Mesendoderm (in vitro differentiated cells): ENCODE measurements at regions not wholly inside any gene's neighbourhood (a gene's known extent, or its start where the extent isn't known, plus 50 kb on each side); places are given as distances from the start of the nearest gene placed in this dataset.

Source experiments
- DNase-seq: peaks from one replicate; pipeline ENCODE4 v3.0.0; 2013
- H2AK5ac ChIP-seq: 2 replicates; pipeline ENCODE4 v1.6.1; 2013; ENCODE audit warnings: low read length, inconsistent platforms
- H2BK120ac ChIP-seq: 2 replicates; pipeline ENCODE4 v1.6.1; 2013; ENCODE audit warnings: low read depth, mild to moderate bottlenecking, low read length, moderate library complexity, mixed read lengths
- H2BK15ac ChIP-seq: replicated peaks from 2 replicates; pipeline ENCODE4 v1.6.1; 2013; ENCODE audit warnings: low read depth, mild to moderate bottlenecking, moderate library complexity
- H2BK5ac ChIP-seq: 2 replicates; pipeline ENCODE4 v1.6.1; 2013; ENCODE audit warnings: low read length, inconsistent platforms
- H3K18ac ChIP-seq: 2 replicates; pipeline ENCODE4 v1.6.1; 2013; ENCODE audit warnings: mild to moderate bottlenecking, low read length, mixed read lengths
- H3K23ac ChIP-seq: one replicate; pipeline ENCODE4 v1.6.1; 2013; ENCODE audit warnings: low read length
- H3K27ac ChIP-seq: 2 replicates; pipeline ENCODE4 v1.5.1; 2013; ENCODE audit warnings: low read depth, mild to moderate bottlenecking, inconsistent platforms, low read length, moderate library complexity
- H3K27me3 ChIP-seq: 2 replicates; pipeline ENCODE4 v1.6.1; 2013; ENCODE audit warnings: low read length, control low read depth, mild to moderate bottlenecking, inconsistent platforms; ENCODE audit not compliant: insufficient read depth, poor library complexity
- H3K36me3 ChIP-seq: 2 replicates; pipeline ENCODE4 v1.6.1; 2013; ENCODE audit warnings: low read length, inconsistent platforms; ENCODE audit not compliant: control insufficient read depth, insufficient read depth
- H3K4ac ChIP-seq: one replicate; pipeline ENCODE4 v1.6.1; 2013; ENCODE audit warnings: low read depth, mild to moderate bottlenecking, low read length, moderate library complexity
- H3K4me1 ChIP-seq: 2 replicates; pipeline ENCODE4 v1.6.1; 2013; ENCODE audit warnings: low read depth, low read length, inconsistent platforms; ENCODE audit not compliant: control insufficient read depth
- H3K4me2 ChIP-seq: 2 replicates; pipeline ENCODE4 v1.6.1; 2013; ENCODE audit warnings: low read length
- H3K4me3 ChIP-seq: 2 replicates; pipeline ENCODE4 v1.5.1; 2013; ENCODE audit warnings: mild to moderate bottlenecking, low read length
- H3K56ac ChIP-seq: one replicate; pipeline ENCODE4 v1.6.1; 2013; ENCODE audit warnings: low read length
- H3K79me1 ChIP-seq: 2 replicates; pipeline ENCODE4 v1.6.1; 2013; ENCODE audit warnings: low read length, inconsistent platforms
- H3K79me2 ChIP-seq: 2 replicates; pipeline ENCODE4 v1.6.1; 2013; ENCODE audit warnings: mild to moderate bottlenecking, low read length; ENCODE audit not compliant: control insufficient read depth, insufficient read depth
- H3K9ac ChIP-seq: 2 replicates; pipeline ENCODE4 v1.6.1; 2013; ENCODE audit warnings: low read length, inconsistent platforms
- H4K5ac ChIP-seq: one replicate; pipeline ENCODE4 v1.6.1; 2013; ENCODE audit warnings: low read length
- H4K8ac ChIP-seq: one replicate; pipeline ENCODE4 v1.6.1; 2013; ENCODE audit warnings: low read depth, mild to moderate bottlenecking, control low read depth, low read length, moderate library complexity
- WGBS: extraction: QIAGEN DNeasy Blood & Tissue Kit; methylation state at CpG from one replicate; pipeline ENCODE4 v1.1.7; 2013; ENCODE audit warnings: low lambda C conversion rate, missing lambda C conversion rate; ENCODE audit not compliant: insufficient coverage; ENCODE audit errors: extremely low coverage; 5-methylcytosine and 5-hydroxymethylcytosine counted together

DNA sequence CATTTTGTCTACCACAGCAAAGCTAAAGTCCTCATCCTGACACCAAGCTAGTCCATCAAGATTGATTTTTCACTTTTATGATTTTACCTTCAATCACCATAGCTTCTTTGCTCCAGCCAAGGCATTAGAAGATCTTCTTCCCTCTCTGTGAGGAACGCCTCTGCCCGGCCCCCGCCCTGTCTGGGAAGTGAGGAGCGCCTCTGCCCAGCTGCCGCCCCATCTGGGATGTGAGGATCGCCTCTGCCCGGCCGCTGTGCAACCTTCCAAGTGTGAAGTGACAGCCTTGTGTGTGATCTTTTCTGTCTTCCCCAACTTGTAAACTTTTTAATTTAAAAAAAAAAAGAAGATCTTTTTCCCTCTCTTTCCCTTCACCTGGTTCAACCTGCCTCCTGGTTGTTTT, 210.5 kb upstream of the NREP start:
- no peaks in the 10 kb centered on the region for H3K79me1 ChIP-seq
- no peak overlapping the region for H2BK5ac ChIP-seq
- H3K9ac ChIP-seq = no peak overlapping the region
- no peaks in the 10 kb centered on the region for H3K4me1 ChIP-seq
- no peaks in the 10 kb centered on the region for H3K36me3 ChIP-seq
- H2BK15ac ChIP-seq = no peak overlapping the region
- H3K4me2 ChIP-seq = no peak overlapping the region
- H3K27me3 ChIP-seq = no peaks in the 10 kb centered on the region
- no peak for DNase-seq
- H3K56ac ChIP-seq = no peak overlapping the region
- H4K5ac ChIP-seq = no peak overlapping the region
- H4K8ac ChIP-seq = no peak overlapping the region
- no peaks in the 10 kb centered on the region for H3K79me2 ChIP-seq
- WGBS = no CpG with 5 or more reads among the region's 8 CpGs
- H3K27ac ChIP-seq = no peak overlapping the region
- no peak overlapping the region for H2BK120ac ChIP-seq
- H3K4me3 ChIP-seq = no peak overlapping the region
- no peak overlapping the region for H3K23ac ChIP-seq
- no peak overlapping the region for H2AK5ac ChIP-seq
- no peak overlapping the region for H3K4ac ChIP-seq
- no peak overlapping the region for H3K18ac ChIP-seq

- H3K27me3 ChIP-seq = no peaks in the 10 kb centered on the region
- H4K8ac ChIP-seq = no peak overlapping the region
- no peak for DNase-seq
- no peak overlapping the region for H3K4me2 ChIP-seq
- H3K27ac ChIP-seq = no peak overlapping the region
- H3K36me3 ChIP-seq = no peaks in the 10 kb centered on the region
- H2BK5ac ChIP-seq = no peak overlapping the region
- H2BK120ac ChIP-seq = no peak overlapping the region
- H3K18ac ChIP-seq = no peak overlapping the region
- no peak overlapping the region for H3K9ac ChIP-seq
- H3K4me3 ChIP-seq = no peak overlapping the region
- H4K5ac ChIP-seq = no peak overlapping the region
- H3K23ac ChIP-seq = no peak overlapping the region
- H3K4ac ChIP-seq = no peak overlapping the region
- no peaks in the 10 kb centered on the region for H3K79me1 ChIP-seq
- no peak overlapping the region for H2AK5ac ChIP-seq
- no peak overlapping the region for H3K56ac ChIP-seq
- H2BK15ac ChIP-seq = no peak overlapping the region
- no peaks in the 10 kb centered on the region for H3K79me2 ChIP-seq
- H3K4me1 ChIP-seq = no peaks in the 10 kb centered on the region
Measured at GRCh38 chr5:111966290-111966689, 209.3 kb upstream of the NREP start.

DNA sequence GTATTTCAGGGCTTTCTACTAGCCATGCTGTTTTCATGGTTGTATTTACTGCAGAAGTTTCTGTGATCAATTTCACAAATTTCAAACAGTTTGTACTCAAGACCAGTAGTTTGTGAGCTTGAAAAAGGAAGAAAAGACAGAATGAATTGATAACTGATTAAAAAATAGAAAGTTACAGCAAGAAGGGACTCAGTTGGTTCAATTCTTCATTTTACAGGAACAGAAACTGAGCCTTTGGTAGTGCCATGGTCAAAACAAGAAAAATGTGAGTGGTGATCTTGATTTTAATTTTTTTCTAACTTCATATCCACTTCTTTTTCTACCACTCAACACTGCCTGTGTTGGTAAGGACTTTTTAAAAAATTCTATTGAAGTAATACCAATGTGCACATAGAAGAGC, 206.6 kb upstream of the NREP start:
- Histone ChIP-seq H3K4me3 (no peak overlapping the region), H2AK5ac (no peak overlapping the region), H3K27me3 (no peaks in the 10 kb centered on the region), H2BK15ac (no peak overlapping the region), H2BK120ac (no peak overlapping the region), H3K4me2 (no peak overlapping the region), H3K36me3 (no peaks in the 10 kb centered on the region), H4K8ac (no peak overlapping the region), H3K79me2 (no peaks in the 10 kb centered on the region), H2BK5ac (no peak overlapping the region), H3K18ac (no peak overlapping the region), H3K56ac (no peak overlapping the region), H3K23ac (no peak overlapping the region), H3K4ac (no peak overlapping the region), H3K27ac (no peak overlapping the region), H4K5ac (no peak overlapping the region), H3K79me1 (no peaks in the 10 kb centered on the region), H3K4me1 (no peaks in the 10 kb centered on the region), H3K9ac (no peak overlapping the region)
- DNase-seq = no peak

- Histone ChIP-seq H3K4ac (no peak overlapping the region), H3K23ac (no peak overlapping the region), H3K27me3 (no peaks in the 10 kb centered on the region), H2BK15ac (no peak overlapping the region), H4K8ac (no peak overlapping the region), H2AK5ac (no peak overlapping the region), H3K27ac (no peak overlapping the region), H3K56ac (no peak overlapping the region), H3K79me2 (no peaks in the 10 kb centered on the region), H3K18ac (no peak overlapping the region), H2BK5ac (no peak overlapping the region), H3K4me3 (no peak overlapping the region), H3K79me1 (no peaks in the 10 kb centered on the region), H3K36me3 (no peaks in the 10 kb centered on the region), H3K4me1 (no peaks in the 10 kb centered on the region), H2BK120ac (no peak overlapping the region), H4K5ac (no peak overlapping the region), H3K4me2 (no peak overlapping the region), H3K9ac (no peak overlapping the region)
- WGBS = no CpG with 5 or more reads among the region's 9 CpGs
- no peak for DNase-seq
Measured at GRCh38 chr5:111962906-111963305, 205.9 kb upstream of the NREP start.

DNA sequence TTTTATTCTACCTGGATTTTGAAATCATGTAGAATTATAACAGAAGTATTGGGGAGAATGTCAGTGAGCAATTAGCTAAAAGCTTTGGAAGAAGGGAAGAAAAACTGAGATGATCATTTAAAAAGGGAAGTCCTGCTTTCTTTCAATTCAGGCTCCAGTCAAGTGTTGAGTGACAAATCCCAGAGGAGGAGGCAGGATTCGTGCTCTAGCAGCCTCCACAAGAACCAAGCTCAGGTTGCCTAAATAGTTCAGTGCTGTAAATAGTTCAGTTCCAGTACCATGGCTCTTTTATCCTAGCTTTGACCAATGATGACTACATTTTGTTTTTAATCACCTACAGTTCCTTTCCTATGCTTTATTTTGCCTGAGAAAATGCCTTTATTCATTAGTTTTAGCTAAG, 204.9 kb upstream of the NREP start:
- Histone ChIP-seq H3K27ac (no peak overlapping the region), H2AK5ac (no peak overlapping the region), H2BK5ac (no peak overlapping the region), H3K4ac (no peak overlapping the region), H3K9ac (no peak overlapping the region), H3K18ac (no peak overlapping the region), H4K8ac (no peak overlapping the region), H3K4me2 (no peak overlapping the region), H2BK120ac (no peak overlapping the region), H3K27me3 (no peaks in the 10 kb centered on the region), H3K79me1 (no peaks in the 10 kb centered on the region), H3K36me3 (no peaks in the 10 kb centered on the region), H3K4me1 (no peaks in the 10 kb centered on the region), H2BK15ac (no peak overlapping the region), H3K23ac (no peak overlapping the region), H3K4me3 (no peak overlapping the region), H3K56ac (no peak overlapping the region), H4K5ac (no peak overlapping the region), H3K79me2 (no peaks in the 10 kb centered on the region)
- whole genome bisulfite sequencing = no CpG with 5 or more reads among the region's 1 CpG
- no peak for DNase-seq

DNA sequence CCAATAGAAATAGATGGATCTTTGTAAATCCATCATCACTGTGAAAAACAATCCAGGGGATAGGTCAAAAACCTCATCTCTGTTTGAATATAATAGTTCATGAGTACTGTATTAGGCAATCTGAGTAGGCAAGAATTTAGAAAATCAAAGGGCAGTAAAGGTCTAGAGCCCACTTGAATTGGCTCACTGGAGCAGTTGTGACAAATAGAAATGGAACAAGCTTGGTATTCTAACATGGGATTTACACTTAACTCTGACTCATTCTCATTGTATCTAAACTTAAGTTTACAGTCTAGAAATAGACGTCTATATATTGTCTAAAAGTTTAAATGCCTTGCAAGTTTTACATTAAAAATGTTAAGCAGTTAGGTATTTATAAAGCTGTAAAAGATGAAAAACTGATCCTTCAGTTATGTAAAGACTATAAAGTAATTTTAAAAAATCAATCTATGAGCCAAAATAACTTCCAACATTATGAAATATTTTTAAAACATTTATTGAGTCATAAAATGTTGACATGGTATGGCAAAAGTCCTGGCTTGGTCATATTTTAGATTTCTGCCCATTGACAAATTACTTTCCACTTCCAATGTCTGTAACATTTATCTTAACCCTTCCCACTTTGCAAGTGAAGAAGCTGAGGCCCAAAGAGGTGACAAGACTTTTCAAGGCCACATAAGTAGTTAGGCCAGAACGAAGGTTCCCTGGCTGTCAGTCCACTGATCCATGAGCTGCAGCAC, 203.7 kb upstream of the NREP start:
- Histone ChIP-seq H3K36me3 (no peaks in the 10 kb centered on the region), H2BK120ac (no peak overlapping the region), H3K79me1 (no peaks in the 10 kb centered on the region), H2AK5ac (no peak overlapping the region), H2BK5ac (no peak overlapping the region), H3K18ac (no peak overlapping the region), H4K8ac (no peak overlapping the region), H4K5ac (no peak overlapping the region), H3K4me2 (no peak overlapping the region), H3K79me2 (no peaks in the 10 kb centered on the region), H3K9ac (no peak overlapping the region), H3K23ac (no peak overlapping the region), H3K4me3 (no peak overlapping the region), H3K4me1 (no peaks in the 10 kb centered on the region), H2BK15ac (no peak overlapping the region), H3K4ac (no peak overlapping the region), H3K27ac (no peak overlapping the region), H3K27me3 (no peaks in the 10 kb centered on the region), H3K56ac (no peak overlapping the region)
- DNase-seq = no peak
- WGBS = no CpG with 5 or more reads among the region's 2 CpGs
